IMR-90 (cell line): ENCODE measurements at regions not wholly inside any gene's neighbourhood (a gene's known extent, or its start where the extent isn't known, plus 50 kb on each side); places are given as distances from the start of the nearest gene placed in this dataset.

Experiments used
- CEBPB ChIP-seq: IDR thresholded peaks from 2 replicates; pipeline ENCODE4 v1.6.1; 2012; ENCODE audit warnings: low read depth, low read length, improper control_type of control experiment
- CHD1 ChIP-seq: IDR thresholded peaks from 2 replicates; pipeline ENCODE4 v1.6.1; 2012; ENCODE audit warnings: low read depth, low read length, improper control_type of control experiment
- CTCF ChIP-seq: conservative IDR thresholded peaks from 2 replicates; pipeline ENCODE4 v1.5.1; 2012; ENCODE audit warnings: mild to moderate bottlenecking, low read depth, low read length, improper control_type of control experiment
- ELK1 ChIP-seq: fragments of 150-350 bp; IDR thresholded peaks from 2 replicates; pipeline ENCODE4 v1.6.1; 2016; ENCODE audit warnings: low read depth, mild to moderate bottlenecking, low read length, moderate library complexity, borderline replicate concordance
- MXI1 ChIP-seq: IDR thresholded peaks from 2 replicates; pipeline ENCODE4 v1.6.1; 2012; ENCODE audit warnings: low read depth, mild to moderate bottlenecking, low read length, moderate library complexity, borderline replicate concordance
- POLR2A ChIP-seq: IDR thresholded peaks from 2 replicates; pipeline ENCODE4 v1.6.1; 2012; ENCODE audit warnings: mild to moderate bottlenecking, low read depth, low read length
- RAD21 ChIP-seq: IDR thresholded peaks from 2 replicates; pipeline ENCODE4 v1.6.1; 2012; ENCODE audit warnings: low read length, improper control_type of control experiment
- RCOR1 ChIP-seq: IDR thresholded peaks from 2 replicates; pipeline ENCODE4 v1.6.1; 2012; ENCODE audit warnings: mild to moderate bottlenecking, low read length, improper control_type of control experiment; ENCODE audit not compliant: insufficient replicate concordance
- RFX5 ChIP-seq: IDR thresholded peaks from 2 replicates; pipeline ENCODE4 v1.8.0; 2012; ENCODE audit warnings: low read depth, mild to moderate bottlenecking, low read length, moderate library complexity
- SMC3 ChIP-seq: fragments of 150-350 bp; IDR thresholded peaks from 2 replicates; pipeline ENCODE4 v1.6.1; 2016; ENCODE audit warnings: low read depth, mild to moderate bottlenecking, antibody characterized with exemption, low read length, moderate library complexity
- USF2 ChIP-seq: fragments of 150-350 bp; IDR thresholded peaks from 2 replicates; pipeline ENCODE4 v1.6.1; 2017; ENCODE audit warnings: mild to moderate bottlenecking, antibody characterized with exemption, low read length, low read depth

GRCh38 chr3:152629363-152630122, 205.4 kb upstream of the P2RY1 start:
- no peak for TF ChIP-seq CTCF
- no peak for TF ChIP-seq CEBPB
- no peak for TF ChIP-seq POLR2A
- no peak for TF ChIP-seq USF2
- TF ChIP-seq RCOR1, result no peak
- TF ChIP-seq SMC3, result no peak
- no peak for TF ChIP-seq CHD1
- TF ChIP-seq MXI1, result no peak
- TF ChIP-seq RFX5, result no peak
- no peak for TF ChIP-seq ELK1
- no peak for TF ChIP-seq RAD21
